ENCODE measurements at regions not wholly inside any gene's neighbourhood (a gene's known extent, or its start where the extent isn't known, plus 50 kb on each side); places are given as distances from the start of the nearest gene placed in this dataset.

DNA sequence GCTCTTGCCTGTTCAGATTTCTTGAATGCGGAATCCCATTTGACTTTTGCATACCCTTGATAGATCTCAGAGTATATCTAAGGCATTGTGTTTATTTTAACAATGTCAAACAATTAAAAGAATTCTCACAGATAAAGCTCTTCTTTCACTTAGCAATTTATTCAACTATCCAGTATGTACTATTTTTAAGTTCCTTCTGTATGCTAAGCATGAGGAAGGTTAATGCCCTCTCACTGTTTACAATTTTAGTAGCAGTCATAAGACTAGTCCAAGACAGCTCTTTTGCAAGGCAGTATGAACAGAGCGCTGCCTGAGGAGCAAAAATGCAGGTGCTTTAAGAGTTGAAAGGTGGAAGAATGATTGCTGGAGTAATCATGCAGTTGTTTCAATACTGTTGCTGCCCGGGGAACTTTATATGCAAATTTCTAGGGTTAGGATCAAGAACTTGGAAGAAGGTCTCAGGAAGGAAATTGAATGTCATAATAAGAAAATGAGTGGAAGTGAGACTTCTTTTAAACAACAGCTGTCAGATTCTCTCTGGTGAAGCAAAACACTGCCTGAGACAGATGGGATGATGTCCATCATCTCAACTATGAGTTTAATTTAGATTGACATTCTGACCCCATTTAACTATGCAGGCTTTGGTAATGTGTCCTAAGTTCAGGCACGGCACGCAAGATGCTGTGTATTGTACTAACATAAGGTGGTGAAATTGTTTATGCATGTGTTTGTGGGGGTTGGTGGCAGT, 1303.5 kb upstream of the CITED2 start:
- H3K4me1 ChIP-seq (ENCODE audit: insufficient read depth): no peaks in the 10 kb centered on the region
- no peaks in the 10 kb centered on the region for H3K9me2 ChIP-seq (replicated peaks; ENCODE audit: insufficient read depth)
- DNase-seq (ENCODE audit: low spot score): no peak
- H3K27me3 ChIP-seq: no peaks in the 10 kb centered on the region
- TF ChIP-seq CTCF (IDR thresholded peaks at IDR 0.05; ENCODE audit: poor library complexity) (no peak), EZH2 (IDR thresholded peaks at IDR 0.05; ENCODE audit: borderline replicate concordance) (no peak), EZH2phosphoT487 (IDR thresholded peaks at IDR 0.05; ENCODE audit: low read depth, severe bottlenecking, unreplicated experiment) (no peak)
- WGBS (ENCODE audit: low lambda C conversion rate, missing lambda C conversion rate): 89% methylated on average over 5 of the region's 5 CpGs
- no peaks in the 10 kb centered on the region for H3K79me2 ChIP-seq
- H3K4me3 ChIP-seq: no peak overlapping the region
- H3K27ac ChIP-seq: no peak overlapping the region
- H3K36me3 ChIP-seq (replicated peaks; ENCODE audit: insufficient read depth, low read depth): no peaks in the 10 kb centered on the region
- no peak overlapping the region for H3K4me2 ChIP-seq
- H2AFZ ChIP-seq: no peak overlapping the region
- H4K20me1 ChIP-seq (ENCODE audit: insufficient read depth, poor library complexity, severe bottlenecking): no peaks in the 10 kb centered on the region
- no peaks in the 10 kb centered on the region for H3K9me3 ChIP-seq (ENCODE audit: low read depth)

DNA sequence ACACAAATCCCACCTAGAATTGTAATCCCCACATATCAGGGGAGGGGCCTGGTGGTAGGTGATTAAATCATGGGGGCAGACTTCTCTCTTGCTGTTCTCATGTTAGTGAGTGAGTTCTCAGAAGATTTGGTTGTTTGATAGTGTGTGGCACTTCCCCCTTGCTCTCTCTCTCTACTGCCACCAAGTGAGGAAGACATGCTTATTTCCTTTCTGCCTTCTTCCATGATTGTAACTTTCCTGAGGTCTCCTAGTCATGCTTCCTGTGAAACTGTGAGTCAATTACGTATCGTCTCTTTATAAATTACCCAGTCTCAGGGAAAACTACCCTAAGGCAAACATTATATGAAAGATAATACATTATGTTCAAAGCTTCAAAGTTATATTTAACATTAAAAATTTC, 1297.5 kb upstream of the CITED2 start:
- Histone ChIP-seq H3K27me3 (no peaks in the 10 kb centered on the region), H3K4me2 (no peak overlapping the region), H3K36me3 (replicated peaks; ENCODE audit: insufficient read depth, low read depth) (no peaks in the 10 kb centered on the region), H3K9me3 (ENCODE audit: low read depth) (no peaks in the 10 kb centered on the region), H4K20me1 (ENCODE audit: insufficient read depth, poor library complexity, severe bottlenecking) (no peaks in the 10 kb centered on the region), H3K79me2 (no peaks in the 10 kb centered on the region), H3K4me1 (ENCODE audit: insufficient read depth) (no peaks in the 10 kb centered on the region), H2AFZ (no peak overlapping the region), H3K27ac (no peak overlapping the region), H3K9me2 (replicated peaks; ENCODE audit: insufficient read depth) (no peaks in the 10 kb centered on the region), H3K4me3 (no peak overlapping the region)
- TF ChIP-seq EZH2phosphoT487 (IDR thresholded peaks at IDR 0.05; ENCODE audit: low read depth, severe bottlenecking, unreplicated experiment) (no peak), CTCF (IDR thresholded peaks at IDR 0.05; ENCODE audit: poor library complexity) (no peak)
- WGBS (ENCODE audit: low lambda C conversion rate, missing lambda C conversion rate): 77% methylated on average over 2 of the region's 2 CpGs
- no peak for DNase-seq (ENCODE audit: low spot score)

- 65% methylated on average over 1 of the region's 1 CpG for WGBS (ENCODE audit: low lambda C conversion rate, missing lambda C conversion rate)
- TF ChIP-seq EZH2phosphoT487 (IDR thresholded peaks at IDR 0.05; ENCODE audit: low read depth, severe bottlenecking, unreplicated experiment) (no peak), CTCF (IDR thresholded peaks at IDR 0.05; ENCODE audit: poor library complexity) (no peak), EZH2 (IDR thresholded peaks at IDR 0.05; ENCODE audit: borderline replicate concordance) (no peak)
These were observed 1295.6 kb upstream of the CITED2 start for GRCh38 chr6:140670021-140670420.

More at GRCh38 chr6:140670021-140670420, 1295.6 kb upstream of the CITED2 start:
- Histone ChIP-seq H4K20me1 (ENCODE audit: insufficient read depth, poor library complexity, severe bottlenecking) (no peaks in the 10 kb centered on the region), H3K79me2 (no peaks in the 10 kb centered on the region), H3K4me2 (no peak overlapping the region), H3K4me1 (ENCODE audit: insufficient read depth) (no peaks in the 10 kb centered on the region), H3K9me3 (ENCODE audit: low read depth) (no peaks in the 10 kb centered on the region), H3K27me3 (no peaks in the 10 kb centered on the region), H3K27ac (no peak overlapping the region), H2AFZ (no peak overlapping the region), H3K36me3 (replicated peaks; ENCODE audit: insufficient read depth, low read depth) (no peaks in the 10 kb centered on the region), H3K9me2 (replicated peaks; ENCODE audit: insufficient read depth) (no peaks in the 10 kb centered on the region), H3K4me3 (no peak overlapping the region)
- DNase-seq (ENCODE audit: low spot score): no peak

Data from hepatocyte (in vitro differentiated cells).